Mucosa of descending colon (tissue), 3 donors: ENCODE measurements at regions not wholly inside any gene's neighbourhood (a gene's known extent, or its start where the extent isn't known, plus 50 kb on each side); places are given as distances from the start of the nearest gene placed in this dataset.
"Not testable (repeated sequence)": the region's sequence is repeated elsewhere in the genome, so short reads cannot be mapped to it uniquely, and the experiment has no call there.

Experiments
- ATAC-seq: fragments of 200-7000 bp; cut with Tn5 transposase; one replicate; pipeline ENCODE4 v1.9.1; 2020; ENCODE audit warnings: mild to moderate bottlenecking, moderate library complexity
- DNase-seq, 3 donors: peaks; one replicate each; pipeline ENCODE4 v3.0.0-alpha.2; 2020
- H3K36me3 ChIP-seq: fragments of 200-600 bp; one replicate; pipeline ENCODE4 v1.8.0; 2021; ENCODE audit warnings: low read depth, mild to moderate bottlenecking
- H3K4me1 ChIP-seq: fragments of 200-600 bp; one replicate; pipeline ENCODE4 v1.8.0; 2021; ENCODE audit warnings: low read depth, mild to moderate bottlenecking
- H3K4me3 ChIP-seq: fragments of 200-600 bp; one replicate; pipeline ENCODE4 v1.8.0; 2021; ENCODE audit warnings: mild to moderate bottlenecking
- H3K9me3 ChIP-seq: fragments of 200-600 bp; one replicate; pipeline ENCODE4 v1.8.0; 2021; ENCODE audit warnings: mild to moderate bottlenecking
- intact Hi-C, 2 donors: fragments of 100-400 bp; cut with DNase I in 1 of 2; cut with micrococcal nuclease in 1 of 2; formaldehyde crosslinking; loops; one replicate each; pipeline versions ENCODE4 v1.11.0 to v1.11.1; 2022; cut with DNase I, micrococcal nuclease
- TF ChIP-seq, protein P1 (sequence below): fragments of 200-600 bp; IDR thresholded peaks from one replicate; pipeline ENCODE4 v1.8.0; 2022; ENCODE audit warnings: antibody characterized with exemption, mild to moderate bottlenecking
- donor health status: DM: no; HTN: no; CAD: no; lungs with moderate emphysema.
- donor health status: DM: no; HTN: no; CAD: no.
- donor health status: DM: no; HTN: yes; CAD: no.

GRCh38 chr2:128513961-128514283 lies 195.3 kb upstream of the HS6ST1 start:
- intact Hi-C loops: no loop called here

GRCh38 chr2:128514555-128514955 lies 195.9 kb upstream of the HS6ST1 start:
- H3K36me3 ChIP-seq: no peaks in the 10 kb centered on the region
- no peaks in the 10 kb centered on the region for H3K4me1 ChIP-seq
- H3K4me3 ChIP-seq: no peak overlapping the region
- no peak for ATAC-seq
- no peak for DNase-seq
- intact Hi-C loops: no loop called here
- no peaks in the 10 kb centered on the region for H3K9me3 ChIP-seq
- TF ChIP-seq, protein P1, sequence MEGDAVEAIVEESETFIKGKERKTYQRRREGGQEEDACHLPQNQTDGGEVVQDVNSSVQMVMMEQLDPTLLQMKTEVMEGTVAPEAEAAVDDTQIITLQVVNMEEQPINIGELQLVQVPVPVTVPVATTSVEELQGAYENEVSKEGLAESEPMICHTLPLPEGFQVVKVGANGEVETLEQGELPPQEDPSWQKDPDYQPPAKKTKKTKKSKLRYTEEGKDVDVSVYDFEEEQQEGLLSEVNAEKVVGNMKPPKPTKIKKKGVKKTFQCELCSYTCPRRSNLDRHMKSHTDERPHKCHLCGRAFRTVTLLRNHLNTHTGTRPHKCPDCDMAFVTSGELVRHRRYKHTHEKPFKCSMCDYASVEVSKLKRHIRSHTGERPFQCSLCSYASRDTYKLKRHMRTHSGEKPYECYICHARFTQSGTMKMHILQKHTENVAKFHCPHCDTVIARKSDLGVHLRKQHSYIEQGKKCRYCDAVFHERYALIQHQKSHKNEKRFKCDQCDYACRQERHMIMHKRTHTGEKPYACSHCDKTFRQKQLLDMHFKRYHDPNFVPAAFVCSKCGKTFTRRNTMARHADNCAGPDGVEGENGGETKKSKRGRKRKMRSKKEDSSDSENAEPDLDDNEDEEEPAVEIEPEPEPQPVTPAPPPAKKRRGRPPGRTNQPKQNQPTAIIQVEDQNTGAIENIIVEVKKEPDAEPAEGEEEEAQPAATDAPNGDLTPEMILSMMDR: no peak

More at GRCh38 chr2:128513961-128514283, 195.3 kb upstream of the HS6ST1 start:
- H3K4me3 ChIP-seq: no peak overlapping the region
- DNase-seq: peak in 1 of 3 donors; percentile 13
- peak; percentile 44 for ATAC-seq
- no peaks in the 10 kb centered on the region for H3K9me3 ChIP-seq
- H3K36me3 ChIP-seq: no peaks in the 10 kb centered on the region
- no peaks in the 10 kb centered on the region for H3K4me1 ChIP-seq
- TF ChIP-seq, protein P1: no peak

- no peak for ATAC-seq
- Histone ChIP-seq H3K4me1 (no peaks in the 10 kb centered on the region), H3K9me3 (no peaks in the 10 kb centered on the region), H3K36me3 (no peaks in the 10 kb centered on the region), H3K4me3 (no peak overlapping the region)
- TF ChIP-seq, protein P1: no peak
- no peak for DNase-seq
- intact Hi-C loops: no loop called here
Observed at GRCh38 chr2:128516938-128517337, 198.3 kb upstream of the HS6ST1 start.

DNA sequence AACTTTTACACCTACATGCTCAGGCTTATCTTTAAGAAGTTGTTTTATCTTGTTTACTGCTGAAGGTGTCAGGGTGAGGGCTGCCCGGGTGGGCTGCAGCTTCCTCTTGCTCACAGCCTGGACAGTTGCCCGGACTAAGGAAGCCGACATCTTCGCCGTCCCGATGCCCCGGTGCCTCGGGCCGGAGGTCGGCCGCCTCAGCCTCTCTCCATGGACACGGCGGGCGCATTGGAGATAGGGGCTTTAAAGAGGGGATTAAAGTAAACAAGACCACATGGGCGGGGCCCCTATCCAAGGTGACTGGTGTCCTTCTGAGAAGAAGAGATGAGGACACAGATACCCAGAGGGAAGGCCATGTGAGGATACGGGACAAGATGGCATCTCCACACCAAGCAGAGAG lies 200.4 kb upstream of the HS6ST1 start:
- ATAC-seq, H3K9me3 ChIP-seq: not testable (repeated sequence)

GRCh38 chr2:128519517-128520215 lies 201.0 kb upstream of the HS6ST1 start:
- Histone ChIP-seq H3K9me3 (no peaks in the 10 kb centered on the region), H3K4me1 (no peaks in the 10 kb centered on the region), H3K36me3 (no peaks in the 10 kb centered on the region), H3K4me3 (no peak overlapping the region)
- DNase-seq: no peak
- no peak for ATAC-seq
- intact Hi-C loops: no loop called here
- TF ChIP-seq, protein P1: no peak

More for the DNA sequence above, 200.4 kb upstream of the HS6ST1 start:
- H3K4me3 ChIP-seq, H3K4me1 ChIP-seq, intact Hi-C loops, H3K36me3 ChIP-seq, DNase-seq: not testable (repeated sequence)

GRCh38 chr2:128520340-128520739 lies 201.7 kb upstream of the HS6ST1 start:
- ATAC-seq: no peak
- intact Hi-C loops: no loop called here
- Histone ChIP-seq H3K4me3 (no peak overlapping the region), H3K36me3 (no peaks in the 10 kb centered on the region), H3K9me3 (no peaks in the 10 kb centered on the region), H3K4me1 (no peaks in the 10 kb centered on the region)
- no peak for DNase-seq
- TF ChIP-seq, protein P1: no peak
